Psoas muscle (tissue), 7 donors: ENCODE measurements at regions not wholly inside any gene's neighbourhood (a gene's known extent, or its start where the extent isn't known, plus 50 kb on each side); places are given as distances from the start of the nearest gene placed in this dataset.

ENCODE experiments used
- ATAC-seq, 4 donors: fragments of 200-7000 bp; cut with Tn5 transposase; one replicate each; pipeline ENCODE4 v1.9.1; 2020; ENCODE audit warnings: moderate library complexity in 3 of 4, mild to moderate bottlenecking in 2 of 4
- DNase-seq, 2 donors: peaks; one replicate each; pipeline ENCODE4 v3.0.0-alpha.2; 2020
- H3K27ac ChIP-seq: fragments of 200-600 bp; one replicate; pipeline ENCODE4 v1.8.0; 2022
- H3K27me3 ChIP-seq, 3 donors: fragments of 200-600 bp in 1 of 3; one replicate each; pipeline versions ENCODE4 v1.6.1 to v1.8.0; 2013 to 2022; ENCODE audit warnings: low read length in 2 of 3, mild to moderate bottlenecking in 2 of 3, moderate library complexity in 1 of 3; ENCODE audit not compliant: insufficient read depth in 3 of 3
- H3K36me3 ChIP-seq, 2 donors: fragments of 200-600 bp in 1 of 2; one replicate each; pipeline versions ENCODE4 v1.6.1 to v1.8.0; 2013 to 2022; ENCODE audit warnings: low read depth in 1 of 2, mild to moderate bottlenecking in 1 of 2, moderate library complexity in 1 of 2; ENCODE audit not compliant: insufficient read depth in 1 of 2
- H3K4me1 ChIP-seq: fragments of 200-600 bp; one replicate; pipeline ENCODE4 v1.8.0; 2022
- H3K4me3 ChIP-seq: fragments of 200-600 bp; one replicate; pipeline ENCODE4 v1.8.0; 2022; ENCODE audit warnings: mild to moderate bottlenecking
- H3K9me3 ChIP-seq: fragments of 200-600 bp; one replicate; pipeline ENCODE4 v1.8.0; 2022
- WGBS, 3 donors: extraction: QIAGEN DNeasy Blood & Tissue Kit; methylation state at CpG; one replicate each; pipeline versions ENCODE4 v1.1.6 to v1.1.7; 2013; 5-methylcytosine and 5-hydroxymethylcytosine counted together
- intact Hi-C, 2 donors: fragments of 100-400 bp; cut with DNase I; formaldehyde crosslinking; loops; one replicate each; pipeline versions ENCODE4 v1.11.0 to v1.14.2; 2022
- TF ChIP-seq, protein P1 (sequence below): fragments of 200-600 bp; IDR thresholded peaks from one replicate; pipeline ENCODE4 v1.8.0; 2022; ENCODE audit warnings: antibody characterized with exemption
- donor health status: healthy with polysubstance abuse.
- donor health status: DM: no; HTN: no; CAD: no; lungs with moderate emphysema.
- donor health status: Bipolar disorder and iron deficiency.
- donor health status: healthy.
- donor health status: DM: yes; HTN: yes; CAD: no.
- donor health status: DM: no; HTN: no; CAD: no.
- donor health status: DM: yes; HTN: yes; CAD: no.

DNA sequence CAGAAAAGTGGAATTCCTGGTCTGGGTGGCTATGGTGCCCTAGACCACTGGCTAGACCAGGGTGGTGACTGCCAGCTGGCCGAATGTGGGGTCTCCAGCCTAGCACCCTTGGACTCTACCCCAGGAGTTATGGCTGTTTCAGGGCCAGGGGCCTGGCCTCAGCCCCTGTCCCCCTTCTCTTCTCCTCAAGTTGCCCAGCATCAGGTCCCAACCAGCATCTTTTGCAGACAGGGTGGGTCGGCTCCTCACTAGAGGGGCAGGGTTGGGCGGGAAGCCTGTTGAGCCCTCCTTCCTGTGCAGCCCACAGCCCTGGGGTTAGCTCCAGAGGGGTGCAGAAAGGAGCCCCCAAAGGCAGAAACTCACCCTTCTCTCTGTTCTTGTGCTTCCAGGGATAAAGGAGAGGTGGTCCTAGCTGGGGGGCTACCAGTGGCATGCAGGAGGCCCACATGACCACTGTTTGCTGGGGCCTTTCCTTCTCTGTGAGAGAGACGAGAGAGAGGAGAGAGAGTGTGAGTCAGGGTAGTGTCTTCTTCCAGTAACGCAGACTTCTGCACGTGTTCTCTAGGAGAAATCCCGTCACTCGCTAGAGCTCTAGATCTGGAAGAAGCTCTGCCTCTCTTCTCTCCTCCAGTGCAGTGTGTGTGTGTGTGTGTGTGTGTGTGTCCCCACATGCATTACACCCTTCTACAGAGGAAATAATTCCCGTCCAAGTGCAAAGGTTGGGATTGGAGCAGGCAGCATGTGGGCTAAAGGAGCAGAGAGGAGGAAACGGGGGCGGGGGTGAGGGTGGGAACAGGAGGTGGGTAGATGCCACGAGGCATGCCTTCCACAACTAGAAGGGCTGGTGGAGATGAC lies 209.4 kb downstream of the SEC14L1 start:
- ATAC-seq (no peak), DNase-seq (no peak)
- Histone ChIP-seq H3K4me3 (no peak overlapping the region), H3K9me3 (no peaks in the 10 kb centered on the region), H3K36me3 (no peaks in the 10 kb centered on the region), H3K4me1 (peaks cover 12% of the 10 kb centered on the region), H3K27me3 (no peaks in the 10 kb centered on the region), H3K27ac (no peak overlapping the region)
- WGBS, 3 donors: 65 to 71% (median 71%) methylated on average over 11 to 12 of the region's 12 CpGs
- intact Hi-C loops: no loop called here
- TF ChIP-seq, protein P1, sequence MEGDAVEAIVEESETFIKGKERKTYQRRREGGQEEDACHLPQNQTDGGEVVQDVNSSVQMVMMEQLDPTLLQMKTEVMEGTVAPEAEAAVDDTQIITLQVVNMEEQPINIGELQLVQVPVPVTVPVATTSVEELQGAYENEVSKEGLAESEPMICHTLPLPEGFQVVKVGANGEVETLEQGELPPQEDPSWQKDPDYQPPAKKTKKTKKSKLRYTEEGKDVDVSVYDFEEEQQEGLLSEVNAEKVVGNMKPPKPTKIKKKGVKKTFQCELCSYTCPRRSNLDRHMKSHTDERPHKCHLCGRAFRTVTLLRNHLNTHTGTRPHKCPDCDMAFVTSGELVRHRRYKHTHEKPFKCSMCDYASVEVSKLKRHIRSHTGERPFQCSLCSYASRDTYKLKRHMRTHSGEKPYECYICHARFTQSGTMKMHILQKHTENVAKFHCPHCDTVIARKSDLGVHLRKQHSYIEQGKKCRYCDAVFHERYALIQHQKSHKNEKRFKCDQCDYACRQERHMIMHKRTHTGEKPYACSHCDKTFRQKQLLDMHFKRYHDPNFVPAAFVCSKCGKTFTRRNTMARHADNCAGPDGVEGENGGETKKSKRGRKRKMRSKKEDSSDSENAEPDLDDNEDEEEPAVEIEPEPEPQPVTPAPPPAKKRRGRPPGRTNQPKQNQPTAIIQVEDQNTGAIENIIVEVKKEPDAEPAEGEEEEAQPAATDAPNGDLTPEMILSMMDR: no peak

- Histone ChIP-seq H3K27me3 (no peaks in the 10 kb centered on the region), H3K4me1 (peaks cover 9% of the 10 kb centered on the region), H3K4me3 (no peak overlapping the region), H3K27ac (no peak overlapping the region), H3K36me3 (no peaks in the 10 kb centered on the region), H3K9me3 (no peaks in the 10 kb centered on the region)
- WGBS, 3 donors: 90 to 95% (median 90%) methylated on average over 10 of the region's 10 CpGs
- no peak for ATAC-seq
- DNase-seq: no peak
- intact Hi-C loops: no loop called here
- TF ChIP-seq, protein P1: no peak
Measured at GRCh38 chr17:77352441-77352840, 211.7 kb downstream of the SEC14L1 start.

DNA sequence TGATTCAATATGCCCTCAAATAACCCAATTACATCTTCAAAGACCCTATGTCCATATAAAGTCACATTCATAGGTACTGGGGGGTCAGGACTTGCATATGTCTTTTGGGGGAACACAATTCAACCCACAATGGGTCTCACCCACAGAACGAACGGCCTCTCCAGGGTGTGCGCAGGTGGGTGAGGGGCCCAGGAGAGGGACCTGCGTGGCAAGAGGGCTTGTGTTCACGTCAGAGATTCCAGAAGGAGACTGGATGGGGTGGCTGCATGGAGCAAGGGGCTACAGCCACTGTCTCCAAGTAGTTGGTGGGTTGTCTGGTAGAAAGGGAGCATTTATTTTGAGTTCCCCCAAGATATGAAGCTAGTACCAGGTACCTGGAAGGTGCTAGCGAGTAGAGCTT lies 212.2 kb downstream of the SEC14L1 start:
- H3K36me3 ChIP-seq: no peaks in the 10 kb centered on the region
- H3K4me3 ChIP-seq: no peak overlapping the region
- H3K27me3 ChIP-seq: no peaks in the 10 kb centered on the region
- no peak overlapping the region for H3K27ac ChIP-seq
- TF ChIP-seq, protein P1: no peak
- DNase-seq (no peak), ATAC-seq (no peak)
- H3K9me3 ChIP-seq: no peaks in the 10 kb centered on the region
- H3K4me1 ChIP-seq: peaks cover 9% of the 10 kb centered on the region
- WGBS, 3 donors: 98 to 100% (median 99%) methylated on average over 6 of the region's 6 CpGs
- intact Hi-C loops: no loop called here

DNA sequence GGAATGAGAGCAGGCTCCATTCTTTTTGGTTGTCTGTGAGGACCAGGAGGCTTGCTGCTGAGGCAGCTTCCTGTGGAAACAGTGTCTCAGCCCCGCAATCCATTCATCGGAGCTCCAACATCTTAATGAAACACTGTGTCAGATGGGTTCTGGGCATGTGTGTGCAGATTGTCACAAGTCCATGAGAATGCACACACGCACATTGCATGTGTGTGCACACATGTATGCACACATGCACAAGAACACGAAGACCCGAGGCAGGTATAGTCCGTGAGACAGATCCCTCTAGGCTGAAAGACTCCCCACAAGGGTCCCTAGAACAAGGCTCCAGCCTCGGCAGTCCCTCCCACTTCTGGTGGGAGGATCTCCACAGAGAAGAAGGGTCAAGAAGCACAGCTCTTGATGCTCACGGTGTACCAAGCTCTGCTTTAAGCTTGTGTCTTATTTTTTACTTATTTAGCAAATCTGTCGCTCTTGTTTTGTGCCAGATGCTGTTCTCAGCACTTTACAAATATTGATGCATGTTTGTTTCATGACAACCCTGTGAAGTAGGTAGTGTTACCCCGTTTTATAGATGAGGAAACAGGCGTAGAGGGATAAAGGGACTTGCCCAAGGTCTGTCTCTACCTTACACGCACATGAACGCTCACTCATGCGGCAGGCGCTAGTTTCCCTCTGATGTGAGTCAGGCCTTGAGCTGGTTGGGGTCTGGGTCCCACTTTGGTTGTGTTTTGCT lies 213.1 kb downstream of the SEC14L1 start:
- Histone ChIP-seq H3K27ac (peak overlapping the region; percentile 58), H3K9me3 (no peaks in the 10 kb centered on the region), H3K4me3 (no peak overlapping the region), H3K4me1 (peaks cover 9% of the 10 kb centered on the region), H3K36me3 (no peaks in the 10 kb centered on the region), H3K27me3 (no peaks in the 10 kb centered on the region)
- WGBS, 3 donors: 74 to 79% (median 79%) methylated on average over 15 of the region's 15 CpGs
- DNase-seq: no peak
- ATAC-seq: no peak
- intact Hi-C loops: no loop called here
- TF ChIP-seq, protein P1: no peak
